Germinal center (tissue), 1 donor: ENCODE measurements at regions not wholly inside any gene's neighbourhood (a gene's known extent, or its start where the extent isn't known, plus 50 kb on each side); places are given as distances from the start of the nearest gene placed in this dataset.

Source experiments
- DNase-seq: peaks from one replicate; pipeline ENCODE4 v3.0.0; 2012; ENCODE audit warnings: mixed read lengths, low spot score

DNA sequence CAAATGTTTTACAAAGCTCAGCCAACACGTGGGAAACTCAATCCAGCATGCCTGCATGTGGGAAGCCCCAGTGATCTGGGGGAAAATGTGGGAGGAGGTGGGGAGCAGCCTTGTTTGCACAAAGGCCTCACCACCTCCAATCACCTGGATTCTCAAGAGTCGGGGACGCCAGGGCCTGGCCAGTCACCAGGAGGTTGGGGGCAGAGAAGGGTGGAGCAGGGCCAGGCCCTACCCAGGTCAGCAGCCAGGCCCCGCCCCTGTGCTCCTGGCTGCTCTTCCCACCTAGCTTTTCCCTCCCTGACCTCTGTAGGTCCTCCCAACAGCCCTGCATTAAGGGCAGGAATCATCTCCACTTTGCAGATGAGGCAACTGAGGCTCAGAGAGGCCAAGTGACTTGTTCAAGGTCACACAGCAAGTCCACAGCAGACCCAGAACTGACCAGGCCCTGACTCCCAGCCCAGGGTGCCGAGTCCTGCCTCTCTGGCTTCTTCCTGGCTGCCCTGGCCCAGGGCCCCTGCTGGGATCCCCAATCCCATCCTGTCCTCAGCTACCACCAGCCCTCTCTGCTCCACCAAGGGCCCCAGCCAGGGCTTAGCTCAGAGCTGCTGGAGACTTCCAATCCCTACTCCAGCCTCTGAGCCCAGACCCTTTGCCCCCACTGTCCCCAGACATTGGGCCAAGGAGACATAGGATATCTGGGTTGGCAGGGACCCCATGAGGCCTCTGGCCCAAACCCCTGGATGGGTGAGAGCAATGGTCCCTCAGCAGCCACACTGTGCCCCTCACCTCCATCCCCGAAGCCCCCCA, 508.6 kb downstream of the PTPRU start:
- no peak for DNase-seq

DNA sequence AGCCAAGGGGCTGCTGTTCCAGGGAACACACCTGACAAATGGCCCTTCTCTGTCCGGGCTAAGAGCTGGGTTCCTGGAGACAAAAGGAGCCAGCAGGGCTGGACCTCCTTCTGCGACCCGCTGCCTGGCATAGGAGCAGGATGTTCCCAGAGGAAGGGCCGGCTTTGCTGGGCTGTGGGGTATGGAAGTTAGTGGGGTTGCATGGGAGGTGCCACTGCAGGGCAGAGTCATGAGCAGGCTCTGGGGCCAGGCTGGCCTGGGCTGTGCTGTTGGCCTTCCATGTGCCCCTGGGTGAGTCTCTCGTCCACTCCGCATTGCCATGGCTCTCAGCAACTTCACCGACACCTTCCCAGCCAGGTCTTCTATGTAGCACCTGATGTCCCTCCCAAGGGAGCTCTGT, 507.6 kb downstream of the PTPRU start:
- no peak for DNase-seq

DNA sequence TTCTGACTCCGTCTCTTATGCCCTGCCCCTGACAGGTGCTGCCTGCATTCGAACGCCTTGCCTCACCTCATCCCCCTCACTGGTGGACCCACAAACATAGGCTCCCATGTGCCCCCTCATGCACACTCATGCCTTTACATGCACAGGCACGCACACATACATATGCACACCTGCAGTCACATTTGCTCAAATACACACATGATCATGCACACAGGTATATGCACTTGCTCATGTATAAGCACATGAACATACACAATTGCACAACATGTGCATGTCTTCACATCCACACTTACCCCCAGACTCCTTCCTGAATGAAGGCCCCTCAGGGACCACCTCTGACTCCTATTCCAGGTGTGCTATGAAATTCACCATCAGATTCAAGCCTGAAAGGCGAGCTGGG, 506.9 kb downstream of the PTPRU start:
- no peak for DNase-seq

DNA sequence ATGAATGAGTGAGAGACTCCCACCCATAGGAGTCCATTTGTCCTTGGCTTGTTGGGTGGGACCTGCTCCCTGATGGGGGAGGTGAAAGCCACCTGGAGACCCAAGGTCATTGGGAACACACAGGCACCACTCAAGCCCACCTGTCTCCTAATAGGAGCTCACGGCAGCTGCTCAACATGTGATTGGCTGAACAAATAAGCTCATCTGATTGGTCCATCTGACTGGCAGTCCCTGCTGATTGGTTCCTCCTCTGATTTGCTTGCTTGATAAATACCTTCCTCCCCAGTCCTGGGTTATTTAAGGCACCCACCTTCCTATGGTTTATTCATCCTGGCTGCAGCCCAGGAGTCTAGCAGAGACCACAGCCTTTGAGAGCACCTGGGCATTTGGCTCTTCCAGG, 502.9 kb downstream of the PTPRU start:
- no peak for DNase-seq

DNA sequence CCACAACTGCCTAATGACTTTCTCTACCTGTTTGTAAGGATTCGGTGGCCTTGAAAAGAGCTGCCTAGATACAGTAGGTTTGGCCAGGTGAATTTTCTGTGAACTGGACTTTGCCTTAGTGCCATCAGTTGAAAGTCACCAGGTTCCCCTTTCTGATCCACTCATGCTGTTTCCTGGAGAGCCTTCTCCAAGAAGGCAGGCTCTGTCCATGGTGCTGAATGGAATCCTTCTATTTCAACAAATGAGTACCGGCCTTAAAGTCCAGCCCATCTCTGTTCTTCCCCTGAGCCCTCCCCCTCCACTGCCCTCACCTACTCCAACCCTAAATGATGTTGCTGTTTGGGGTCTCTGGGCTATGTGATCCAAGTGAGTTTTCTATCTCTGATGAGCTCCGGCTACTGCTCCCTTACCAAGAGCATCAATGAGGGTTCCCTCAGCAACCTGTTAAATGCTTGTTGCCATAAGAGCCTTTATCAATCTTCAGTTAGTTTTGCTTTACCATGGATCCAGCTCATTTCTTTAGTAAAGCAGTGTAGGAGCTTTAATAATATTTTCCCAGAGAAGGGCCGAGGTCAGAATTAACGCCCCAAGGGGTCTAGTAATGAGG, 500.4 kb downstream of the PTPRU start:
- DNase-seq, result no peak

DNA sequence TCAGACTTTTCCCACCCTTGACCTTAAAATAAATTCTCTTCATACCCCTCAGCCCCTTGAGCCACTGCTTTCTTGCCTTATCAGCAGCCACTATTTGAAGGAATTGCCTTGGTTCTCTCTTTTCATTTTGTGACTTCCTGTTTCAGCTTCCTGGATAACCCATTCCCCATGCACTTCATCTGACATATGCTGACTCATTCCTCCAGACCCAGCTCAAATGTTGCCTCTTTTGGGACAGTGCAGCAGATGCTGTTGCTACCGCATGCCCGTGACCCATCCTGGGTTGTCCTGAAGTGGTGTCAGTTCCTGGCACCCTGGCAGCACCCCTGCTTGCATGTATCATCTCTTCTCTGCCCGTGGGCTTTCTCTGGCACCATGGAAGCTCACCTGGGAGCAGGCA, 496.1 kb downstream of the PTPRU start:
- DNase-seq, result no peak

DNA sequence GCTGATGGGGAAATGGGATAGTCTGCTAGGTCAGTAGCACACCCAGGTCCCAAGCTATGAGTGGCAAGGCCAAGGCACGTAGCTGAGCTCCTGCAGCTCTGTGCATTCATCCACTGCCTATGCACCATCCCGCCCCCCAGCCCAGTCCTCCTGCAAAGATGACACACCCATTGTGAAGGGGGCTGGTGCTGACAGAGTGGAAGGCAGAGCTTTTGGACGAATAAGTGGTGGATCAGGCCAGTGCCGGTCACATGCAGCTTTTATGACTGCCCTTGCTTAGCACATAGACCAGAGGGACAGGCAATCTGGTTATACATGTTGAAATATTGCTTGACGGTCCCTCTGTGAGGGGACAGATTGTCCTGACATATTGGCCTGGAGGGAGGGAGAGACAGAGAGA, 494.3 kb downstream of the PTPRU start:
- no peak for DNase-seq

DNA sequence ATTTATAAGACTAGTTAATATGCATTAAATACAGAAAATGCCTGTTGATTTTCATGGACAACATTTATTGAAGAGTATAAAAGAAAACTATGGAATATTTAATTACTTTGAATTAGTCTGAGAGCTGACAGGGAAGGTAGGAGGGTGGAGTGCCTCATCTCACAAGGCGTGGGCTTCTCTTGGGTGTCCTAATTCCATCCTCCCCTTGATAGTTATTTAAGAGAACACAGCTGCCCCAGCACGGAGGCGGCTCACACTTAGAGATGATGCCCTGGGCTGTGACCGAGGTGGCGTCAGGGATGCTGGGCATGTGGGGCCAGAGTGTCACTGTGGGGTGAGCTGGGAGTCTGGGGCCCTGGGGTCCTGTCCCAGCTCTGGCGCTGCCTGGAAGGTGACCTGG, 493.0 kb downstream of the PTPRU start:
- DNase-seq, result no peak

DNA sequence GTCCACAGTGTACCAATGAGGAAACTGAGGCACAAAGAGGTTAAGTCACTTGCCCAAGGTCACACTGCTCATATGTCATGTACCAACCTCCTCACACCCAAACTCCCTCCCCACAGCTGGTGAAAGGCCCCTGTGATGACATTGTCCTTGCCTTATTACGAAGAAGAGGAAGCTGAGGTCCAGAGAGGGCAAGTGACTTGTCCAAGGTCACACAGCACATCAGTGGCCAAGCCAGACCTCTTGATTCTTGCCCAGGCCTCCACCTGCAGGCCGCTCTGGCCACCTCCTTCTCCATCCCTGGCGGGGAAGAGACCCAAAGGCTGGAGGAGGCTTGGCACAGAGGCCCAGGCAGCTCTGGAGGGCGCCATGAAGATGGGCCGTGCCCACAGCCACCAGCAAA, 492.4 kb downstream of the PTPRU start:
- no peak for DNase-seq

DNA sequence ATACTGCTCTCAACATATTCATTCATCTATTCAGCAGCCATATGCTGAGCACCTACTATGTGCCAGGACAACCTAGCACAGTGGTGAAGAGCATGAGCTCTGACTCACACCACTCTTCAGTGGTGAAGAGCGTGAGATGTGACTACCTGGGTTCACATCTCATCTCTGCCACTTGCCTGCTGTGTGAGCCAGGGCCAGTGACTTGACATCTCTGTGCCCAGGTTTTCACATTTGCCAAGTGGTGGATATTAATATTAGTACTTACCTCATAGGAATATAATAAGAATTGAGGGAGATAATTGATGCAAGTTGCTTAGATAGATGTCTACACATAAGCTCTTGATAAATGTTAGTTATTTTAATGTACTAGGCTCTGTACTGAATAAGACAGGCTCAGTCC, 488.9 kb downstream of the PTPRU start:
- DNase-seq, result no peak

DNA sequence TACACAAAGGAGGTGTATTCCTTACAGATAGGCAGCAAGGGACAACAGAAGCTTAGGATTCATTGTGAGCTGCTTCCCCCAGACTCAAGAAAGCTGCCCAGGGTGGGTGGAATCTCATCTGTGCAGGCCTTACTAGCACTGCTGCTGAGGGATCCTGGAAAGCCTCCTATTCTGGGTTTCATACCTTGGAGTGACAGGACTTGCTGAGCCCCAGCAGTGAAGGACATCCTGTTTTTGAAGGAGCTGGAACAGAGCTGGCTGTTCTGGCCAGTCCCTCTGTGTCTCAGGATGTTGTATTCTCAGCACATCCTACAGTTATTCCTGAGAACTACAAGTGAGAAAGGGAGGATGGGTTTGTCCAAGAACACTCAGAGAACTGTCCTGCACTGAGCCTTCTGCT, 486.3 kb downstream of the PTPRU start:
- DNase-seq, result no peak

DNA sequence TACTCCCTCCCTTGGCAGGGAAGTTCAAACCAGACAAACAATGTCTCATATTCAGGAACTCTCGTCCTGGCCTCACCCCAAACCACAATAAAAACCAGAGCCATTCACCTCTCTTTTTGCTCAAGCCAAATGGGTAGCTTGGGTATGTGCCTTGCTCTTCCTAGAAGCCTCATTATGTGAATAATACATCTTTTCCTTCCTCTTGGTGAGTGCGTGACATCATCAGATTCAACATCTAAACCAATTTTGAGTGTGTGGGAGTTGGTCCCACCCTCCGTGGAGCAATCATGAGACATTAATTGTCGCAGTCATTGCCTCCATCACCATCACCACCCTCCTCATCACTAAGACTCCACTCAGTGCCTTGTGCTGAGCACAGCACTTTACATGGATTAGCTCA, 482.9 kb downstream of the PTPRU start:
- DNase-seq, result no peak

DNA sequence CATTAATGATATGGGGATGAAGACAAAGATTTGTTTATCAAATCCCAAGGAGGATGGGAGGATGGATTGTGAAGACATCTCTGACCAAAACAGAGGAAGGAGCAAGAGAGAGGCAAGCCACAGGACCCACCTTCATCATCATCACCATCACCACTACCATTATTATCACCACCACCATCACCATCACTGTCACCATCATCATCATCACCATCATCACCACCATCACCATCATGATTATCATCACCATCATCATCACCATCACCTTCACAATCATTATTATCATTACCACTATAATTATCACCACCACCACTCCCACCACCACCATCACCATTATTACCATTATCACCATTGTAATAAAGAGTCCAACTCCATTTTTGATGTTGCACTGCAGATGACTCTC, 482.5 kb downstream of the PTPRU start:
- DNase-seq, result no peak

DNA sequence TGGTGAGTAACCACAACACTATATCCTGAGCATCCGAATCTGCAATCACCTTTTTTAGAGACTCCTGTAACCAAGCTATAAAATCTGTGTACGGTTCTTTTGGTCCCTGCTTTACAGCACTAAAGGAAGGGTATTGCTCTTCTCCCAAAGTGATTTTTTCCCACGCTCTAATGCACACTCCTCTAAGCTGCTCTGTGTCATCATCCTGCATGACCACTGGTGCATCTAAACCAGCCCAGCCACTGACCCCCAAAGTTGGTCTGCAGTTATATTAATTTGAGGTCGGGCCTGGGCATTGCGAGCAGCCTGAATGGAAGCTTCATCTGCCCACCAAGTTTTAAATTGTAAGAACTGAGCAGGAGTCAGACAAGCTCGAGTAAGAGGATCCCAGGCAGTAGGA, 480.0 kb downstream of the PTPRU start:
- DNase-seq, result no peak

DNA sequence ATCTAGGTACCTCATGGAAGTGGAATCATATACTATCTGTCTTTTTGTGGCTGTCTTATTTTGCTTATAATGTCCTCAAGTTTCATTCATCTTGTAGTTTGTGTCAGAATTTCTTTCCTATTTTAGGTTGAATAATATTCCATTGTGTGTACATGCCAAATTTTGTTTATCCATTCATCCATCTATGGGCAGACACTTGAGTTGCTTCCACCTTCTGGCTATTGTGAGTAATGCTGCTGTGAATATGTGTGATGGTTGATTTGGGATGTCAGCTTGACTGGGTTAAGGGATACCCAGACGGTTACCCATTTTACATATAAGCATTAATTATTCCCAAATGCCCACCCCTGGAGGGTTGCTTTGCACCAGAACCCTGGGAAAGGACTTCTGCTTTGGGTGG, 477.5 kb downstream of the PTPRU start:
- no peak for DNase-seq

DNA sequence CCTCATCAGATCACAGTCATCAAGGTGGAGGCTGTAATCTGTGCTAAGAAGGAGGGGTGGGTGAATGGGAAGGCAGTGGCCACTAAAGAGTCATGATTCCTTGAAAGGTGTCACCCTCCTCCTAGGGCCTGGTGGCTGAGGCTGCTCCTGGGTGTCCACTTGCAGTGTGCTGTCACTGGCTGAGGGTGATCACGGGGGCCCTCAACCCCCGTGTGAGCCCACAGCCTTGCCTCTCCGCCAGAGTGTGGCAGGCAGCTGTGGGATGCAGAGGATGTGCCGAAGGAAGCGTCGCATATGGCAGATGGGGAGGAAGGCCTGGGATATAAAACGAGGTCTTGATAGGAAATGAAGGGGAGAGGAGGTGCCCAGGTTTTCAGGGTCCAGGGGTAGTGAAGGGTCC, 476.5 kb downstream of the PTPRU start:
- DNase-seq, result no peak

DNA sequence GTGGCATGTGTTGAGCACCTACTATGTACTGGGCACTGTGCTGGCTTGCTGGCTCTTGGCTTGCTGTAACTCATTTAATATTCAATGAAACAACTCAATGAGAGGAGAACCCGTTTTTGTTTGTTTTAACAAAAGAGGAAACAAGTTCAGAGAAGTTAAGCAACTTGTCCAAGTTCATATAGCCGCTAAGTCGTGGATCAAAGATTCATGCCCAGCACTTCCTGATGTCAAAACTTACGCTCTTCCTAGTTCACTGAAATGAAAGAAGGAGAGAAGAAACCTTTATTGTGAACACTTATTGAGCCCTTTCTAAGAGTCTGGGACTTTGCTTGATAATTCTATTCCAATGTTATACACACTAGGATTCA, 475.9 kb downstream of the PTPRU start:
- DNase-seq, result no peak

DNA sequence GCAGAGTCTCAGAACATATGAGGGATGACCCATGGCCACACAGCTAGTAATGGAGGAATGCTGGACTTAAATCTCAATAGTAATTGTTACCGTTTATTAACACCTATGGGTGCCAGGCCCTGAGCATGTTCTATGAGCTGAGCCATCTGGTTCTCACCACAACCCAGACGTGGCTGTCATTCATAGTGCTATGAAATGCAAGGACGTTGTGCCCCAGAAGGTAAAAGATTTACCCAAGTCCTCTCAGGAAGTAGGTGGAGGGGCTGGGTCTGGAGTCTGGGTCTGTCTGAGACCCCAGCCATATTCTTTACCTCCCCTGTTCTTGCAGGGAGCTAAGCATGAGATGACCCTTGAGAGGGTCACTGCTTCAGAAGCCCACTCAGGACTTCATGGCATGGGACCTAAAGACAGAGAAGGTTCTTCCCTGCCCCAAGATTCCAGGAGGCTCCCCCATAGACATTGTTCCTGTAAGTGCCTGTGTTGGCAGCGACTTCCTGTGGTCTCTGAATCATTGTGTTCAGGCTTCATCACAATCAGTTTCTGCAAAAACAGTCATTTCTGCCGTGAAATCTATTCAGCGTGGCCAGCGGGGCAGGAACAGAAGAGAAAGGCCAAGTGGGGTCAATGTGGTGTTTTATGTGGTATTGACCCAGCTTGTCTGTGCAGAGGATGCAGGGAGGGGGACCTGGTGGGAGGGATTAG, 475.4 kb downstream of the PTPRU start:
- DNase-seq, result no peak

DNA sequence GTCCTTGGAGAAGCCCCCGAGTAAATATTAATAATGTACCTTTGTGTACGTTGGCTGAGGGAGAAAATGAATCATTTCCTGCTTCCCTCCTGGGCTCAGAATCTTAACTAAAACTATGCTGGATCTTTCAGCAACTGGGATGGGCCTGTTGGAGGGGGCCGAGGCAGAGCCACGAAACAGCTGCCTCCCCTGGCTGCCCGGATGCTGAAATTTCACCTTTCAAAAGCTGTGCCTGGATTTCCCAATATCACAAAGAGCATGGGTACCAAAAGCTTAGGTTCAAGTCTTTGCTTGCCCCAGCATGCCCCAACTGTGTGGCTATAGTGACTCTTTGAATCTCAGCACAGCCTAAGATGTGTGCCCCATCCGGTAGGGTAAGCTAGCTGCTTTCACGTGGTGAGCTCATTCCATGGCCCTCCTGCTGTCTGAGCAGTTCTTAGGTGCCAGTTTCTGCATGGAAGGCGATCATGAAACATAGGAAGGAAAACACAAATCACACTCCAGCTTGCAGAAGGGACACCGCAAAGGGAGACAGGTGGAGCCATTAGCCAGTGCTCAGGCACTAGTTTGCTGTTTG, 473.5 kb downstream of the PTPRU start:
- no peak for DNase-seq

DNA sequence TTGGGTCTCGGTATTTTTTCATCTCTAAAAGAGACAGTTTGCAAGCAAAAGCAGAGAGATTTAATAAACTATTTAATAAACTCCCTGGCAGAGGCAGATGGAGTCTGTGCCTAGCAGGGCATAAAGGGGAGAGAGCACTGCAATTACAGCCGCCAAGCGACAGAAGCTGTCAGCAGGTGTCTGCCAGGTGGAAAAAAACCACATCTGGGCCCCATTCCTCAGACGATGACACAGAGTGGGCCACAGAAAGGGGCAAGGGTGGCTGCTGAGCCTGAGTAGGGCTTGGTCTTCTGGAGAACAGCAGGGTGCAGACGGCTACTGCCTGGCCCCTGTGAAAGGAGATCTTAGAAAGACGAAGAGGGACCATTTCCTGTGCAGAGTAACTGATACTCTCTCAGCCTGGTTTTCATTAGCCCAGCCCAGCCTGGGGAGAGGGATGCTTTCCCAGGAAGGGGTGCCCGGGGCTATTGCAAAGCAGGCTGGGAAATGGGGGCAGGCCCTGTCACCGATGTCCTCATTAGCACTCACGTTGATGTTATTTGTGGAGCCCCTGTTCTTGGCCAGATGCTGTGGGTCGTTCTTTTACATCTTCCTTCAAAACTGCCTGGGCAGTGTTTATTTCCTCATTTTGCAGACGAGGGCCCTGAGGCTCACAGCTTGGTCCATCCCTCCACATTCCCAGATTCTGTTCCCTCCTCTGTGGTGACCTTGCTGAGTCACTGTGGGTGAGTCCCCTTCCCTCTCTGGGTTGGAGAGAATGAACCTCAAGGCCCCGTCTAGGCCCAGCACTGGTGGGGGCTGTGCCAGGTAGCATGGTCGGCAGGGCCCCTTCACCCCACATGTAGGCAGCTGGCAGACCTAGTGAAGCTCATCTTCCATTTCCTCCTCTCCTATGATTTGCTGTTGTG, 472.7 kb downstream of the PTPRU start:
- DNase-seq, result no peak

DNA sequence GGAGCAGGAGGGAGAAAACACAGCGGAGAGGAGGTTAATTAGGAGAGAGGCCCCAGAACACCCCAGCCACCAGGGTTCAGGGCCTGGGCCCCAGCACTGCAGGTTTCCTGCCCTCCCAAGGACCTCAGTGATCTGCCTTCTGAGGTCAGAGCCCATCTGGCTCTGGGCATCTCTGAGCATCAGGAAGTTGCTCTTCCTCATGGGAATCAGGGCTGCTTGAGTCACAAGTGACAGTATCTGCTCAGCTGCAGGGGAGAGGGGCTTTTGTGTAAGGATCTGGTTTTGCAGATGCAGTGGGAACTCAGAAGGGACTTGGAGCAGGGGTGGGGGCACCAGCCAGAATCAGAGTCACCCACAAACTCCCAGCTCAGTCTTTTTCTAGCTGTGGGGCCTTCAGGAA, 472.1 kb downstream of the PTPRU start:
- no peak for DNase-seq

DNA sequence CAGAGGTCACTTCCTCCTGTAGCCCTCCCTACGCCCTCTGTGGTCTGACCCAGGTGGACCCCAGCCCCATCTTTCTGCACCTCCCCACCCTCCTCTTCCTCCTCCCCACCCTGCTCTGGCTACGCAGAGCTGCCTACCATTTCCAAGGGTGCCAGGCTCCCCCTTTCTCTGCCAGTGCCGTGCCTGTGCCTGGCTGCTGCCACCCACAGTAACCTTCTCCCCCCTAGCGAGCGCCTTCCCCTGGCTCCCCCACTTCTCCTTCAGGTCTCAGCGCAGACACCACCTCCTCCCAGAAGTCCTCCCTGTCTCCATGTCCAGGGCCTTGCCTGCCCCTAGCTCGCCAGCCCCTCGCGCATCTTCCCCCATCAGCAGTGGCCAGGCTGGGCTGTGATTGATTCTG, 471.5 kb downstream of the PTPRU start:
- DNase-seq, result no peak
